HFF-Myc (cell line): ENCODE measurements at regions not wholly inside any gene's neighbourhood (a gene's known extent, or its start where the extent isn't known, plus 50 kb on each side); places are given as distances from the start of the nearest gene placed in this dataset.

Experiments
- DNase-seq: peaks from one replicate; pipeline ENCODE4 v3.0.0-alpha.2; 2011; ENCODE audit warnings: low read depth; ENCODE audit errors: extremely low read depth
- H3K4me3 ChIP-seq: replicated peaks from 2 replicates; pipeline ENCODE4 v1.5.1; 2011; ENCODE audit warnings: low read depth, mild to moderate bottlenecking, control low read depth, low read length
- TF ChIP-seq, protein P1 (sequence below): IDR thresholded peaks from 2 replicates; pipeline ENCODE4 v1.5.1; 2012; ENCODE audit warnings: mild to moderate bottlenecking, low read depth, low read length, control low read depth; ENCODE audit errors: missing control alignments

DNA sequence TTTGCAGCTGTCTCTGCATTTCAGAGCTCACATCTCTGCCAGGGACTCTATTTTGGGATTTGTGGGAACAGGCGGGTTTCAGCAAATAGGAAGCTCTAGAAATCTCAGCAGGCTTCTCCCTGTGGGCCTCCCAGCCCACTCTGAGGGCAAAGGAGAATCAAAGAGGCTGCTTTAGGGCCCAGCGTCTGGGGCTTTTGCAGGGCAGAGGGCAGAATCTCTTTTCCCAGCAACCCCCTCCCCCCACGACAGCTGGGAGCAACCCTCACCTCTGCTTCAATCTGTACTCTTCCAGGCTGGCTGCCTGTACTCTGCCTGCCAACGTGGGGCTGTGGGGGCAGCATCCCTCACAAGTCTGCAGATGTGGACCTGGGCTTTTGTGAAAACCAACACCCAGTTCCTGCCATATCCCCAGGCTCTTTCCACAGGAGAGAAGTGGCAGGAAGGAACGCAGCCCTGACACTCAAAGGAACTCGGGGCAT lies 529.6 kb upstream of the TBX3 start:
- DNase-seq, result no peak
- TF ChIP-seq, protein P1, sequence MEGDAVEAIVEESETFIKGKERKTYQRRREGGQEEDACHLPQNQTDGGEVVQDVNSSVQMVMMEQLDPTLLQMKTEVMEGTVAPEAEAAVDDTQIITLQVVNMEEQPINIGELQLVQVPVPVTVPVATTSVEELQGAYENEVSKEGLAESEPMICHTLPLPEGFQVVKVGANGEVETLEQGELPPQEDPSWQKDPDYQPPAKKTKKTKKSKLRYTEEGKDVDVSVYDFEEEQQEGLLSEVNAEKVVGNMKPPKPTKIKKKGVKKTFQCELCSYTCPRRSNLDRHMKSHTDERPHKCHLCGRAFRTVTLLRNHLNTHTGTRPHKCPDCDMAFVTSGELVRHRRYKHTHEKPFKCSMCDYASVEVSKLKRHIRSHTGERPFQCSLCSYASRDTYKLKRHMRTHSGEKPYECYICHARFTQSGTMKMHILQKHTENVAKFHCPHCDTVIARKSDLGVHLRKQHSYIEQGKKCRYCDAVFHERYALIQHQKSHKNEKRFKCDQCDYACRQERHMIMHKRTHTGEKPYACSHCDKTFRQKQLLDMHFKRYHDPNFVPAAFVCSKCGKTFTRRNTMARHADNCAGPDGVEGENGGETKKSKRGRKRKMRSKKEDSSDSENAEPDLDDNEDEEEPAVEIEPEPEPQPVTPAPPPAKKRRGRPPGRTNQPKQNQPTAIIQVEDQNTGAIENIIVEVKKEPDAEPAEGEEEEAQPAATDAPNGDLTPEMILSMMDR, result no peak
- H3K4me3 ChIP-seq, result no peak overlapping the region

DNA sequence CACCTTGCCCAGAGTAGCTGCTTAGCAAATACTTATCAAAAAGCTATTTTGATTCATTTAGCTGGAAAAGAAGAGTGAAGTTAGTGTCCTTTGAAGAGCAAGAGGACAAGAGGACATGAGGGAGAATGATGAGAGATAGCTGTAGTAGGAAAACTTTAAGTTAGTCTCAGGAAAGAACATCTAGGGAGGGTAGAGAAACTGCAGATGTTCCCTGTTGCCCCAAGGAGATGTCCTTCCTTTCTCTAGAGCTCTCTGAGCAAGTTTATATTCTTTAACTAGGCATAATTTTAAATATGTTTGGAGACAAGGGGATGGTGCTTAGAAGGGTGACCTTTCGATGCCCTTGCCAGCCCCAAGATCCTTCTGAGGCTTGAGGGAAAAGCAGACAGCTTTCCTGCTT lies 529.1 kb upstream of the TBX3 start:
- H3K4me3 ChIP-seq, result no peak overlapping the region
- TF ChIP-seq, protein P1, result no peak
- no peak for DNase-seq

DNA sequence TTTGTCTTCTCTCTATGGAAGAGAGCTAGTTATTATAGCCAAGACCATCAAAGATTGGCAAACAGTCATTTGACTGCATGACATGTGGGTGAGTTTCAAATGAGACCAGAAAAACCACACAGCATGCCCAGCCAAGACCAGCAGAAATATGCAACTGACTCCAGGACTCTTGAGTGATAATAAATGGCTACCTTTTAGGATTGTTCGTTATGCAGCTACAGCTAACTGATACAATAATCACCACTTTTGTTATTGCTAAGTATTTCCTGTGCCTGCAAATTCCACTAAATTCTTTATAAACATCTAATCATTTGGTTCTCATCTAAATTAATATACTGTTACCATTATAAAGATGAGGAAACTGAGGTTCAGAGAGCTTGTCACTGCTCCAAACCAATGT lies 528.4 kb upstream of the TBX3 start:
- H3K4me3 ChIP-seq, result no peak overlapping the region
- TF ChIP-seq, protein P1, result no peak
- no peak for DNase-seq

DNA sequence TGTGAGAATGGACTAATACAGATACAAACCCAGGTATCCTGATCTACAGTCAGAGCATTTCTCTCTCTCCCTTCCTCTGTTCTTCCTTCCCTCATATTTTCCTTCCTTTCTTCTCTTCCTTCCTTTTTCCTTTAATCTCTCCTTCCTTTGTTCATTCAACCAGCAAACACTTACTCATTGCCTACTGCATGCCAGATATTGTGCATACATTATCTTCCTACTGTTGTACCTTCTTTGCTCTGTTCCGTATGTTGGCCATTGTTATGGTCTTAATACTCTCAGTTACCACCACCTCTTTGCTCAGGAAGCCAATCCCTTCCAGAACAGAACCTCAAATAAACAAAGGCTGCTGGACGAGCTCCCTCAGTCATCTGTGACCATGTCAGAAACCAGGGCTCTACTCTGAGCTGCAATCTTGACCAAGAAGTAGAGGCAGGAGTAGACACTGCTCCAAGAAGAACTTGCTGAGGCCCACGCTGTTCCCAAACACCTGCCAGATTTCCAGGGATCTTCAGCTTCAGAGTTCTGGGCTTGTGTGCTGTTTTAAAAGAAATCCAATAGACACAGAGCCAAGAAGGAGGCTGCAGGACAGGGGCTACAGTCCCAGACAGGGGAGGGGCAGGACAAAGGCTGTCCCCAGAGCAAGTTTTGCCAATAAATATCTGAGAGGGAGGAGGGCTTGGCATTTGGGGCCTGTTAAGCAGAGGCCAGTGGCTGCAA lies 526.7 kb upstream of the TBX3 start:
- no peak overlapping the region for H3K4me3 ChIP-seq
- TF ChIP-seq, protein P1, result no peak
- no peak for DNase-seq

DNA sequence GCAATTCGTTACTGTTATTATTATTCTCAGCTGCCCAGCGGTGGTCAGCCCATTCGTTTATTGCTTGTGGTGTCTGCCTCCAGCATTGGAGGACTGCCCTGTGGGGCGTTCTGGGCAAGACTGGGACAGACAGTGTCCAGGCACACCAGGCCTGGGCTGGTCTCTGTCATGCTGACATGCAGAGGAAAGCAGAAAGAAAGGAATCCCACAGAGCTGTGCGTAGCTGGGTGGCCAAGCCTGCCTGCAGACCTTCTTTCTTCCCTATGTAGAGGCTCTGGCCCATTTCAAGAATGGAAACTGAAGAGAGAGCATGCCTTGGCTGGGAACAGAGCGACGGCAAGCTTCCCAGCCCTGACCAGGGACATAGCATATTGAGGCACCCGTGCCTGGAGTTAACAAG lies 525.3 kb upstream of the TBX3 start:
- DNase-seq, result no peak
- H3K4me3 ChIP-seq, result no peak overlapping the region
- TF ChIP-seq, protein P1, result no peak

DNA sequence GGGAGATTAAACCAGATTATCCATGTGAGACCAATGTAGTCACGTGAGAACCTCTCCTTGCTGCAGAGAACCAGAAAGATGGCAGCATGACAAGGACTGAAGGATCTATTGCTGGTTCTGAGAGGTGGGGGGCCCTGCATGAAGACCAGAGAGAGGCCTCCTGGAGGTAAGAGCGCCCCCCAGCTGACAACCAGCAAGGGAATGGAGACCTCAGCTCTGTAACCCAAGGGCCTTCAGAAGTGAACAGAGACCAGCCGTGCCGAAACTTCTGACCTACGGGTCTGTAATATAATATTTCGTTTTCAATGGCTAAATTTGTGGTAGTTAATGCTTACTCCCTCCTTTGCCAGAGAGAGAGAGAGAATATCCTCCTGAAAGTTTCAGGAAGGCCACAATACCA lies 524.1 kb upstream of the TBX3 start:
- no peak for DNase-seq
- TF ChIP-seq, protein P1, result no peak
- no peak overlapping the region for H3K4me3 ChIP-seq

DNA sequence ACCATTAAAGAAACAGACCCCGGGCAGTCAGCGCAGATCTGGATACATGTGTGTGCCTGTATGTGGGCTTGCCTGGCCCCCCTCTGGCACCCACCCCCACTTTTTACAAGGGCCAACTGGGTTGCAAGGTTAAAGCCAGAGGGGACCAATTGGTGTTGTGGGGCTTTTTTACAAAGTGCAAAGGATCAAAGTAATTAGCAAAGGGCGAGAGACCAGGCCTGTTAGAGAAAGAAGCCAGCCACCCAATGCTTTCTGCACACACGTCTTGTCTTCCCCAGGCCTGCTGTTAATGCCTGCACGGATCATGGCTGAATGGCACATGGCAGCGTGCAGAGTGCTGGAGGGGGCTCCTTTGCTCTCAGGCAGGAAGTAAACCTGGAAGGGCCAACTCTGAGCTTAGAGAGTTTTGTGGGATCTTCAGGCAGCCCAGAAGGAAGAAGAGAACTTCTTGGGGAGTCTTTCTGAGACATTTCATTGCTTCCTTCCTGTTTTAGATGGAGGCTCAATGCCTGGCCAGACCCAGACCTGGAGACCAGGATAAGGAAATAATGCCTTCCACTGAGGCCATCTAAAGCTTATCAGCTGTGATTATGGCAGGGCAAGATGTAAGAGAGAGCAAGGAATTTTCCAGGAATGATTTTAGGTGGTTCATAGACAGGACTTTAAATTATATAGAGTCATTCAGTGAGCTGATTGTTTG lies 523.4 kb upstream of the TBX3 start:
- DNase-seq, result no peak
- TF ChIP-seq, protein P1, result no peak
- no peak overlapping the region for H3K4me3 ChIP-seq
